HG02870 (cell line): ENCODE measurements at regions not wholly inside any gene's neighbourhood (a gene's known extent, or its start where the extent isn't known, plus 50 kb on each side); places are given as distances from the start of the nearest gene placed in this dataset.

Experiments used
- ATAC-seq: cut with Tn5 transposase; IDR thresholded peaks from one replicate; pipeline ENCODE4 v1.9.1; 2021; ENCODE audit warnings: mild to moderate bottlenecking, moderate library complexity; ENCODE audit not compliant: unreplicated experiment

GRCh38 chr3:73772076-73772886 lies 147.5 kb upstream of the PDZRN3 start:
- ATAC-seq = no peak

- no peak for ATAC-seq
Measured at GRCh38 chr3:73768524-73769308, 144.0 kb upstream of the PDZRN3 start.

- no peak for ATAC-seq
Measured at GRCh38 chr3:73766599-73767381, 142.0 kb upstream of the PDZRN3 start.

GRCh38 chr3:73765878-73766545 lies 141.3 kb upstream of the PDZRN3 start:
- ATAC-seq = no peak

GRCh38 chr3:73762855-73763254 lies 138.1 kb upstream of the PDZRN3 start:
- ATAC-seq = no peak

- ATAC-seq = no peak
Measured at GRCh38 chr3:73759297-73759711, 134.6 kb upstream of the PDZRN3 start.

GRCh38 chr3:73757536-73757935 lies 132.8 kb upstream of the PDZRN3 start:
- no peak for ATAC-seq

GRCh38 chr3:73753985-73754384 lies 129.2 kb upstream of the PDZRN3 start:
- no peak for ATAC-seq

- no peak for ATAC-seq
Measured at GRCh38 chr3:73752338-73752737, 127.6 kb upstream of the PDZRN3 start.

GRCh38 chr3:73746623-73747022 lies 121.9 kb upstream of the PDZRN3 start:
- ATAC-seq = no peak

GRCh38 chr3:73745526-73746191 lies 120.9 kb upstream of the PDZRN3 start:
- ATAC-seq = no peak

- no peak for ATAC-seq
Measured at GRCh38 chr3:73743551-73743950, 118.8 kb upstream of the PDZRN3 start.

GRCh38 chr3:73739791-73740453 lies 115.2 kb upstream of the PDZRN3 start:
- ATAC-seq = no peak

- no peak for ATAC-seq
Measured at GRCh38 chr3:73738711-73739110, 114.0 kb upstream of the PDZRN3 start.

- no peak for ATAC-seq
Measured at GRCh38 chr3:73734211-73735089, 109.7 kb upstream of the PDZRN3 start.

- ATAC-seq = no peak
Measured at GRCh38 chr3:73733746-73734145, 109.0 kb upstream of the PDZRN3 start.

- no peak for ATAC-seq
Measured at GRCh38 chr3:73729969-73730440, 105.3 kb upstream of the PDZRN3 start.

GRCh38 chr3:73727854-73728253 lies 103.1 kb upstream of the PDZRN3 start:
- ATAC-seq = no peak
